D721Med (cell line): ENCODE measurements at regions not wholly inside any gene's neighbourhood (a gene's known extent, or its start where the extent isn't known, plus 50 kb on each side); places are given as distances from the start of the nearest gene placed in this dataset.
"Not testable (repeated sequence)": the region's sequence is repeated elsewhere in the genome, so short reads cannot be mapped to it uniquely, and the experiment has no call there.

Source experiments
- DNase-seq: peaks from one replicate; pipeline ENCODE4 v3.0.0; 2011; ENCODE audit warnings: low spot score; ENCODE audit not compliant: insufficient read length
- FAIRE-seq: peaks from 2 replicates; lab custom pipeline; 2011; peaks lifted over from hg19 to GRCh38; lab: Jason Lieb, UNC
- CTCF ChIP-seq: IDR thresholded peaks from 2 replicates; pipeline ENCODE4 v1.5.1; 2012; ENCODE audit warnings: mild to moderate bottlenecking, control low read depth; ENCODE audit not compliant: insufficient read depth; ENCODE audit errors: missing control alignments

GRCh38 chr20:12112665-12113064, 195.0 kb downstream of the BTBD3 start:
- TF ChIP-seq CTCF, result no peak

GRCh38 chr20:12113075-12113467, 195.4 kb downstream of the BTBD3 start:
- DNase-seq, result no peak
- TF ChIP-seq CTCF, result no peak
- no peak for FAIRE-seq

More at GRCh38 chr20:12112665-12113064, 195.0 kb downstream of the BTBD3 start:
- DNase-seq (no peak), FAIRE-seq (no peak)

DNA sequence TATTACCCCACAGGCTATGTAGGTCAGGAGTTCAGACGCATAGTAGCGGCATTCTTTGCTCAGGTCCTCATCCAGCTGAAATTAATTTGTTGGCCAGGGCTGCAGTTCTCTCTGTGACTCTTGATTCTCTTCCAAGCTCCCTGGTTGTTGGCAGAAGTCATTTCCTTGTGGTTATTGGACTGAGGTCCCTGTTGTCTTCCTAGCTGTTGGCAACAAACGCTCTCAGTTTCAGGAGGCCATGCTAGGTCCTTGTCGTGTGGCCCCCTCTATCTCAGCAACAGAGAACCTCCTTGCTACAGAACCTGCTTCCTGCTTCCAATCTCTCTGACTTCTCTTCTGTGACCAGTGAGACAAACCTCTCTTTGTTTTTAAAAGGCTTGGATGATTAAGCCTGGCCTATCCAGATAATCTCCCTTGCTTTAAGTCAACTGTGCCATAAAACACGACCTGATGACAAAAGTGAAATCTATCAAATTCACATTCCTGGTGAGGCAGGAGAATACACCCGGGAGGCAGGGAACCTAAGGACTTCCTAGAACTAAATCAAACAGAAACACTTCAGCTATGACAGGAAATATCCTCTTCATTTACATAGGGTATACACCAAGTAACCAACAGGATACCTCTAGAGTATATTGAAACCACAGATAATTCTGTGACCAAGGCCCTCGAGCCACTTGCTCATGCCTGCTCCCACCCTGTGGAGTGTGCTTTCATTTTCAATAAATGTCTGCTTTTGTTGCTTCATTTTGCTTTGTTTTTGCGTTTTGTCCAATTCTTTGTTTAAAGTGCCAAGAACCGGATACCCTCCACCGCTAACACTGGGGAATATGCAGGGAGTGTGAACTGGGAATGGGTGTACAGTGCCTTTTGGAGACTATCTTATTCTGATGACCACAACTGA, 196.0 kb downstream of the BTBD3 start:
- no peak for DNase-seq
- no peak for TF ChIP-seq CTCF

GRCh38 chr20:12129114-12129513, 211.4 kb downstream of the BTBD3 start:
- DNase-seq, FAIRE-seq: not testable (repeated sequence)

More for the DNA sequence above, 196.0 kb downstream of the BTBD3 start:
- FAIRE-seq, result no peak

- not testable (repeated sequence) for FAIRE-seq, DNase-seq
Measured at GRCh38 chr20:12129532-12129931, 211.8 kb downstream of the BTBD3 start.

GRCh38 chr20:12130781-12131180, 213.1 kb downstream of the BTBD3 start:
- no peak for FAIRE-seq
- no peak for DNase-seq
- TF ChIP-seq CTCF, result no peak

DNA sequence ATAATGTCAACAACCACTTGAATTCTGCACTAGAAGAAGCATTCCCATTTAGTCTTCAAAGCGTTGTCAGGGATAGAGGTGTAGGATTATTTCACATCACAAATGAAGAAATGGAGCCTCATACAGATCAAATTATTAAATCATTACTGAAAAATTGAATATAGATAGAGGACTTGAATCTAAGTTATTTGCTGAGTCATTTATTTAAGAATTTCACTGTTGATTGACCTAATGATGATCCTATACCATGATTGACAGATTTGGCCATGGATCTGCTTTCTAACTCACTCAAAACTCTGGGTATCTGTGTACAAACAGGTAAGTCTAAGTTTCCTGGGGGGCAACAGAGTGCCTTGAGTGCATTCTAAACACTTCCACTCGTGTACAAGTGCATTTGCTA, 215.9 kb downstream of the BTBD3 start:
- FAIRE-seq, result no peak
- TF ChIP-seq CTCF, result no peak

DNA sequence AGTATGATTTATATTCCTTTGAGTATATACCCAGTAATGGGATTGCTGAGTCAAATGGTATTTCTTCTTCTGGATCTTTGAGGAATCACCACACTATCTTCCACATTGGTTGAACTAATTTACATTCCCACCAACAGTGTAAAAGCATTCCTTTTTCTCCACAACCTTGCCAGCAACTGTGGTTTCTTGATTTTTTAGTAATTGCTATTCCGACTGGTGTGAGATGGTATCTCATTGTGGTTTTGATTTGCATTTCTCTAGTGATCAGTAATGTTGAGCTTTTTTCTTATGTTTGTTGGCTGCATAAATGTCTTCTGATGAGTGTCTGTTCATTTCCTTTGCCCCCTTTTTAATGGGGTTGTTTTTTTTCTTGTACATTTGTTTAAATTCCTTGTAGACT, 228.3 kb downstream of the BTBD3 start:
- not testable (repeated sequence) for FAIRE-seq, DNase-seq

More for the DNA sequence above, 215.9 kb downstream of the BTBD3 start:
- DNase-seq, result no peak

GRCh38 chr20:12152996-12153395, 235.3 kb downstream of the BTBD3 start:
- FAIRE-seq (no peak), DNase-seq (no peak)
- TF ChIP-seq CTCF, result no peak
